ENCODE measurements at regions not wholly inside any gene's neighbourhood (a gene's known extent, or its start where the extent isn't known, plus 50 kb on each side); places are given as distances from the start of the nearest gene placed in this dataset.
"Not testable (repeated sequence)": the region's sequence is repeated elsewhere in the genome, so short reads cannot be mapped to it uniquely, and the experiment has no call there.

- Histone ChIP-seq H3K27me3 (ENCODE audit: low read length) (0 out of 2 replicates have a peak, but pooled peaks cover 3% of the 10 kb centered on the region), H3K79me2 (ENCODE audit: low read length) (no peaks in the 10 kb centered on the region), H4K20me1 (ENCODE audit: low read length) (no peaks in the 10 kb centered on the region), H3K4me2 (ENCODE audit: low read length) (no peak overlapping the region), H3K36me3 (ENCODE audit: low read depth, low read length) (no peaks in the 10 kb centered on the region), H3K4me3 (ENCODE audit: low read length) (no peak overlapping the region), H3K27ac (ENCODE audit: low read length) (no peak overlapping the region), H3K9ac (ENCODE audit: low read length) (no peak overlapping the region), H3K9me3 (ENCODE audit: low read length) (no peaks in the 10 kb centered on the region), H2AFZ (ENCODE audit: low read length) (no peak overlapping the region), H3K4me1 (ENCODE audit: insufficient read depth, low read length) (no peaks in the 10 kb centered on the region), H3K9me2 (replicated peaks; ENCODE audit: low read length) (no peaks in the 10 kb centered on the region), H3F3A (ENCODE audit: low read length, unreplicated experiment) (no peaks in the 10 kb centered on the region)
- BruUV-seq (replicated peaks), result no TSS peak
- DNase-seq, result no peak
- ChIA-PET CTCF (no interaction called here), POLR2A (ENCODE audit: unreplicated experiment) (no interaction called here)
- no peak for ATAC-seq
- intact Hi-C loops (cut with micrococcal nuclease), result no loop called here
- TF ChIP-seq CTCF (conservative IDR thresholded peaks at IDR 0.05; ENCODE audit: low read depth, low read length), result no peak
- no peak for TF ChIP-seq EZH2phosphoT487 (IDR thresholded peaks at IDR 0.05; ENCODE audit: borderline replicate concordance, low read length)
- TF ChIP-seq EZH2 (IDR thresholded peaks at IDR 0.05; ENCODE audit: low read length, unreplicated experiment), result no peak
These were observed 203.6 kb upstream of the SLCO3A1 start for GRCh38 chr15:91649831-91650321.

- intact Hi-C loops (cut with micrococcal nuclease), result no loop called here
- no peaks in the 10 kb centered on the region for H3F3A ChIP-seq (ENCODE audit: low read length, unreplicated experiment)
- POLR2A ChIA-PET (ENCODE audit: unreplicated experiment), result no interaction called here
- no peaks in the 10 kb centered on the region for H3K4me1 ChIP-seq (ENCODE audit: insufficient read depth, low read length)
- H4K20me1 ChIP-seq (ENCODE audit: low read length), result no peaks in the 10 kb centered on the region
- no peaks in the 10 kb centered on the region for H3K9me3 ChIP-seq (ENCODE audit: low read length)
- BruUV-seq (replicated peaks), result no TSS peak
- no peak overlapping the region for H2AFZ ChIP-seq (ENCODE audit: low read length)
- DNase-seq (no peak), ATAC-seq (no peak)
- no peak overlapping the region for H3K9ac ChIP-seq (ENCODE audit: low read length)
- H3K36me3 ChIP-seq (ENCODE audit: low read depth, low read length), result no peaks in the 10 kb centered on the region
- H3K27ac ChIP-seq (ENCODE audit: low read length), result no peak overlapping the region
- H3K9me2 ChIP-seq (replicated peaks; ENCODE audit: low read length), result no peaks in the 10 kb centered on the region
- H3K4me2 ChIP-seq (ENCODE audit: low read length), result no peak overlapping the region
- no peaks in the 10 kb centered on the region for H3K79me2 ChIP-seq (ENCODE audit: low read length)
- CTCF ChIA-PET, result no interaction called here
- TF ChIP-seq EZH2phosphoT487 (IDR thresholded peaks at IDR 0.05; ENCODE audit: borderline replicate concordance, low read length), result no peak
- no peak for TF ChIP-seq CTCF (conservative IDR thresholded peaks at IDR 0.05; ENCODE audit: low read depth, low read length)
- TF ChIP-seq EZH2 (IDR thresholded peaks at IDR 0.05; ENCODE audit: low read length, unreplicated experiment), result no peak
- 0 out of 2 replicates have a peak, but pooled peaks cover 3% of the 10 kb centered on the region for H3K27me3 ChIP-seq (ENCODE audit: low read length)
- no peak overlapping the region for H3K4me3 ChIP-seq (ENCODE audit: low read length)
These were observed 202.3 kb upstream of the SLCO3A1 start for GRCh38 chr15:91651251-91651650.

DNA sequence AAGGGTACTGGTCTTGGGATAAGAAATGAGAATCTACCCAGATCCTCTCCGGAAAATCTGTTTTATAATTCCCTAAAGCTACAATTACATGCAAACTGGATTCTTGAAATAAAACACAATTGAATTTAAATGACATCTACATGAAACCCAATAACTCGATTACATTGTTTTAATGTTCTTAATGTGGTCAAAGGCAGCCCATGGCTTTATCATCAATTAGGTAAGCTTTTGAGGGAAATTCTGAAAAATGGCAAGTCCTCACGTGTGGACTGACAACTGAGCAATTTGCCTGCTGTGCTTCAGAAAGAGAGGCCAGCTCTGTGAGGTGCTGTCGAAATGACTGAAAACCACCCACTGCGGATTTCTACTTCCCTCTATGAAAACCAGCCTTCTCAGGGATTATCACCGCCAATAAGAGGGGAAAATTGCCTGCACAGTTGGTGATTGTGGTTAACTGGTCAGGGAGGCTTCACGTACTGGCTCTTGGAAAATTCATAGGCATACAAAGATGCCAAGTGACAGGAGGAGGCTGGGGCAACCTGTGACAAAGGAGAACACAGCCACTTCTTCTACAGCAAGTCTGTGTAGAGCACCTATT lies 200.8 kb upstream of the SLCO3A1 start:
- intact Hi-C loops (cut with micrococcal nuclease), result no loop called here
- no peaks in the 10 kb centered on the region for H3F3A ChIP-seq (ENCODE audit: low read length, unreplicated experiment)
- DNase-seq, result no peak
- ChIA-PET POLR2A (ENCODE audit: unreplicated experiment) (no interaction called here), CTCF (no interaction called here)
- TF ChIP-seq EZH2 (IDR thresholded peaks at IDR 0.05; ENCODE audit: low read length, unreplicated experiment) (no peak), EZH2phosphoT487 (IDR thresholded peaks at IDR 0.05; ENCODE audit: borderline replicate concordance, low read length) (no peak), CTCF (conservative IDR thresholded peaks at IDR 0.05; ENCODE audit: low read depth, low read length) (no peak)
- no peaks in the 10 kb centered on the region for H3K4me1 ChIP-seq (ENCODE audit: insufficient read depth, low read length)
- H3K27me3 ChIP-seq (ENCODE audit: low read length), result peaks cover 3% of the 10 kb centered on the region; the same call in 1 of the 2 replicates
- H3K4me3 ChIP-seq (ENCODE audit: low read length), result no peak overlapping the region
- H3K4me2 ChIP-seq (ENCODE audit: low read length), result no peak overlapping the region
- no peaks in the 10 kb centered on the region for H3K9me2 ChIP-seq (replicated peaks; ENCODE audit: low read length)
- H3K9me3 ChIP-seq (ENCODE audit: low read length), result no peaks in the 10 kb centered on the region
- H3K9ac ChIP-seq (ENCODE audit: low read length), result no peak overlapping the region
- H2AFZ ChIP-seq (ENCODE audit: low read length), result no peak overlapping the region
- no peaks in the 10 kb centered on the region for H3K79me2 ChIP-seq (ENCODE audit: low read length)
- H3K36me3 ChIP-seq (ENCODE audit: low read depth, low read length), result no peaks in the 10 kb centered on the region
- no TSS peak for BruUV-seq (replicated peaks)
- ATAC-seq, result no peak
- no peaks in the 10 kb centered on the region for H4K20me1 ChIP-seq (ENCODE audit: low read length)
- no peak overlapping the region for H3K27ac ChIP-seq (ENCODE audit: low read length)

- H3K4me1 ChIP-seq (ENCODE audit: insufficient read depth, low read length); POLR2A ChIA-PET (ENCODE audit: unreplicated experiment); H3K9ac ChIP-seq (ENCODE audit: low read length); H4K20me1 ChIP-seq (ENCODE audit: low read length); BruUV-seq (replicated peaks); H3F3A ChIP-seq (ENCODE audit: low read length, unreplicated experiment); ATAC-seq; H3K9me3 ChIP-seq (ENCODE audit: low read length); DNase-seq; H3K79me2 ChIP-seq (ENCODE audit: low read length); H3K27ac ChIP-seq (ENCODE audit: low read length); H3K36me3 ChIP-seq (ENCODE audit: low read depth, low read length); H2AFZ ChIP-seq (ENCODE audit: low read length); CTCF ChIA-PET; intact Hi-C loops (cut with micrococcal nuclease); H3K4me2 ChIP-seq (ENCODE audit: low read length); H3K27me3 ChIP-seq (ENCODE audit: low read length); H3K9me2 ChIP-seq (replicated peaks; ENCODE audit: low read length); H3K4me3 ChIP-seq (ENCODE audit: low read length): not testable (repeated sequence)
These were observed 197.8 kb upstream of the SLCO3A1 start for GRCh38 chr15:91655563-91656290.
